ENCODE measurements at regions not wholly inside any gene's neighbourhood (a gene's known extent, or its start where the extent isn't known, plus 50 kb on each side); places are given as distances from the start of the nearest gene placed in this dataset.

DNA sequence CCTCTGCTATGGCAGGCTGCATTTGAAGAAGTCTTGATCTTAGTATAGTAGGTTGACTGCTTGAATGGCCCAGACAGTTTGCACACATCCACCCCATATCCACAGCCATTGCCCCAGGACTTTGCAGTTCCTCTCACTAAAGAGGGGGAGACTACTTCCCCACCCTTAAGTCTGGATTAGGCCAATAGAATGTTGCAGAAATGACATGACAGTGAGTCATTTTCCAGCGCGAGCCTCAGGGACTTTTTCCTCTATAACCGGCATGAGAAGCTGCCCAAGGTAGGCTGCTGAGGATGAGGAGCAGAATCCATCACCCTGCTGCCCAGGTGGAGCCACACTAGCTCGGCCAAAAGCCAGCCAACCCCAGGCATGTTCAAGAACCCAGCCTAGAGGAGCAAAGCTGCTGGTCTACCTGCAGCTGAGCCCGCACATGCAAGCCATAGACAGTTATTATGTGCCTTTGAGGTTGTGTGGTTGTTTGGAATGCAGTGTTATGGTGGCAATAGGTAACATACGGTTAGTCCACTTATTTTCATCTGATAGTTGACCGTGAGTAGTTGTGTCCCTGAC lies 113.9 kb downstream of the TLE3 start:
- TF ChIP-seq, protein P1, sequence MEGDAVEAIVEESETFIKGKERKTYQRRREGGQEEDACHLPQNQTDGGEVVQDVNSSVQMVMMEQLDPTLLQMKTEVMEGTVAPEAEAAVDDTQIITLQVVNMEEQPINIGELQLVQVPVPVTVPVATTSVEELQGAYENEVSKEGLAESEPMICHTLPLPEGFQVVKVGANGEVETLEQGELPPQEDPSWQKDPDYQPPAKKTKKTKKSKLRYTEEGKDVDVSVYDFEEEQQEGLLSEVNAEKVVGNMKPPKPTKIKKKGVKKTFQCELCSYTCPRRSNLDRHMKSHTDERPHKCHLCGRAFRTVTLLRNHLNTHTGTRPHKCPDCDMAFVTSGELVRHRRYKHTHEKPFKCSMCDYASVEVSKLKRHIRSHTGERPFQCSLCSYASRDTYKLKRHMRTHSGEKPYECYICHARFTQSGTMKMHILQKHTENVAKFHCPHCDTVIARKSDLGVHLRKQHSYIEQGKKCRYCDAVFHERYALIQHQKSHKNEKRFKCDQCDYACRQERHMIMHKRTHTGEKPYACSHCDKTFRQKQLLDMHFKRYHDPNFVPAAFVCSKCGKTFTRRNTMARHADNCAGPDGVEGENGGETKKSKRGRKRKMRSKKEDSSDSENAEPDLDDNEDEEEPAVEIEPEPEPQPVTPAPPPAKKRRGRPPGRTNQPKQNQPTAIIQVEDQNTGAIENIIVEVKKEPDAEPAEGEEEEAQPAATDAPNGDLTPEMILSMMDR (conservative IDR thresholded peaks at IDR 0.05; ENCODE audit: low read depth, low read length) = no peak
- TF ChIP-seq CEBPB (IDR thresholded peaks at IDR 0.05; ENCODE audit: low read depth, low read length) (no peak), RAD21 (IDR thresholded peaks at IDR 0.05; ENCODE audit: low read length) (no peak), BHLHE40 (IDR thresholded peaks at IDR 0.05; ENCODE audit: low read depth, low read length) (no peak), POLR2A (IDR thresholded peaks at IDR 0.05; ENCODE audit: low read depth, low read length) (no peak), MAZ (IDR thresholded peaks at IDR 0.05; ENCODE audit: borderline replicate concordance, low read depth, low read length) (no peak), RCOR1 (IDR thresholded peaks at IDR 0.05; ENCODE audit: insufficient replicate concordance, low read length) (no peak), FOS (IDR thresholded peaks at IDR 0.05; ENCODE audit: low read depth, low read length) (no peak)
